ENCODE measurements at regions not wholly inside any gene's neighbourhood (a gene's known extent, or its start where the extent isn't known, plus 50 kb on each side); places are given as distances from the start of the nearest gene placed in this dataset.

DNA sequence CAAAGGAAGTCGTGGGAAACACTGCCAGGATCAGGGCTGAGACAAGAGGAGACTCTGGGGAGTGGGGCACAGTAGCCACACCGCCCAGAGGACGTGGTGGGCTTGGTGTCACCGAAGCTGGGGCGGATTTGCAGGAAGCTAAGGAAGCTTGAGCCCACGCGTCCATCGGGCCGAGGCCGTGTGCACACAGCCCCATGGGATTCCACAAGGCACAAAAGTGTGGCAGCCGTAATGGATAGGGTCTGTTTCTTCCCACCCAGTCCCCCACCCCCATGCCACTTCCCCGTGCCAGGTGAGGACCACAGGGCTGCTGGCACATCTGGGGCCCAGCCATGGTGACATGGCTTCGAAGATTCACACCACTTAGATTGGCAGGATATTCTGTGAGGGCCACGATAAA lies 153.2 kb upstream of the SPACA7 start:
- TF ChIP-seq, protein P1, sequence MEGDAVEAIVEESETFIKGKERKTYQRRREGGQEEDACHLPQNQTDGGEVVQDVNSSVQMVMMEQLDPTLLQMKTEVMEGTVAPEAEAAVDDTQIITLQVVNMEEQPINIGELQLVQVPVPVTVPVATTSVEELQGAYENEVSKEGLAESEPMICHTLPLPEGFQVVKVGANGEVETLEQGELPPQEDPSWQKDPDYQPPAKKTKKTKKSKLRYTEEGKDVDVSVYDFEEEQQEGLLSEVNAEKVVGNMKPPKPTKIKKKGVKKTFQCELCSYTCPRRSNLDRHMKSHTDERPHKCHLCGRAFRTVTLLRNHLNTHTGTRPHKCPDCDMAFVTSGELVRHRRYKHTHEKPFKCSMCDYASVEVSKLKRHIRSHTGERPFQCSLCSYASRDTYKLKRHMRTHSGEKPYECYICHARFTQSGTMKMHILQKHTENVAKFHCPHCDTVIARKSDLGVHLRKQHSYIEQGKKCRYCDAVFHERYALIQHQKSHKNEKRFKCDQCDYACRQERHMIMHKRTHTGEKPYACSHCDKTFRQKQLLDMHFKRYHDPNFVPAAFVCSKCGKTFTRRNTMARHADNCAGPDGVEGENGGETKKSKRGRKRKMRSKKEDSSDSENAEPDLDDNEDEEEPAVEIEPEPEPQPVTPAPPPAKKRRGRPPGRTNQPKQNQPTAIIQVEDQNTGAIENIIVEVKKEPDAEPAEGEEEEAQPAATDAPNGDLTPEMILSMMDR (IDR thresholded peaks at IDR 0.05; ENCODE audit: poor library complexity), result no peak
- TF ChIP-seq EZH2 (IDR thresholded peaks at IDR 0.05; ENCODE audit: borderline replicate concordance), result no peak
